ENCODE measurements at regions not wholly inside any gene's neighbourhood (a gene's known extent, or its start where the extent isn't known, plus 50 kb on each side); places are given as distances from the start of the nearest gene placed in this dataset.

DNA sequence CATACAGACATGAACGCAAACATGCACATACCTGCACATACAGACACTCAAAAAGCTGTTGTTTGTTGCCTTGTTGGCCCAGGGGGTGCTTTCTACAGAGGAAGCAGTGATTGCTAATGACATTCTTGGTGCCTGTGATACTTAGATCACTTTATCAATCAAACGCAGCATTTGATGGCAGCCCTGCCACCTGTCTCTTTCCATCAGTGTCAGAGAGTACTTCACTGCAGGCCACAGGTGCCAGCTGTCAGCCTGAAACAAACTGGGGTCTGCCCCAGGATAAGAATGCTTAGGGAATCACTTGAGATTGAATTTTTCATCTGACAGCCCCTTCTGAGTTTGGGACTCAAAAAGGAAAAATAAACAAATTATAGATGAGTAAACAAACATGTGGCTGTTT lies 388.9 kb upstream of the SGCD start:
- no peak for DNase-seq

DNA sequence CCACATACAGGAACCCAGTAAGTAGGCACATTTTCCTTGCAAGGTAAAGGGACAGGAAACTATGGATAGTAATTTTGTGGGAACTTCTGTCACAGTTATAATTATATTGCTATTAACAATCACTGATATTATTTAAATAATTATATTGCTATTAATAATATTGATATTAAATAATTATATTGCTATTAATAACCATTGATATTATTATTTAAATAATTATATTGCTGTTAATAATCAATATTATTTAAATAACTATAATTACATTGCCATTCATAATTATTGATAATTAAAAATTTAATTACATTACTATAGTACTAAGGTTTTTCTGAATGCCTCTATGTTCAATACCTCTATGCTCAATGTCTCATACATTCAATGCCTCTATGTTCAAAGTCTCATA lies 385.6 kb upstream of the SGCD start:
- DNase-seq: no peak

DNA sequence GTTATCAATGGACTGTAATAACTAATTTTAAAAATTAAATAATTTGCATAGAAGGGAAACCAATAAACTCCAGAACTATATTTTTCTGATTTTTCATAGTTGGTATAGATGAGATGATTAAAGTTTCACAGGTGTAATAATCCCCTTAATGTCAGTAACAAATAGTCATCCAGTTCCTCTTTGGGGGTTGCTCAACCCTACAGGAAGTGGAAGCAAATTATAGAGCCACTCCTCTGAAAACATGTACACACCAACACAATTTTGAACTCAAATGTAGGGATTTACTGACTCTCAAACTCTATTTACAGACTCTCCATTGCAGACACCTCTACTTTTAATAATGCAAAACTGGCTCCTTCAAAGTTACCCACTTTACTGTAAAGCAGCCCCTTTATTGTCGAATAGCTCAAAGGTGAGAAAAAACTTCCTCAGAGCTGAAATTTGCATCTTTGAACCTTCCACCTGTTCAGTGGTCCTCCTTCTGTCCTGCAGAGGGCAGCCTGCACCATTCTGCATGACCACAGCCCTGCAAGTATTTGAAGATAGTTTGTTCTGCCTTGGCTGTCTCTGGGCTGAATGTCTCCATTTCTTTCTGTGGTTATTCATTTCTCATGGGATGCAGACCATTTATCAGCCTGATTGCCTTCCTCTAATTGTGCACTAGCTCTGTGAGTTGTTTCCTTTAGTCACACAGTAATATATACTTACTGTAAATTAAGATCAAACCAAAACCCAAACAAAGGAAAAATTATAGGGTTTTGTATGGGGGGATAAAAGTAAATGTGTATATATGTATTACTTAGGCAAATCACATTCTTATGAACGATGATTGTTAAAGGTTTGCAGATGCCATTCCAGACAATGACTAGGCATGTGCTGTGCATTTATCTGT lies 383.2 kb upstream of the SGCD start:
- no peak for DNase-seq

DNA sequence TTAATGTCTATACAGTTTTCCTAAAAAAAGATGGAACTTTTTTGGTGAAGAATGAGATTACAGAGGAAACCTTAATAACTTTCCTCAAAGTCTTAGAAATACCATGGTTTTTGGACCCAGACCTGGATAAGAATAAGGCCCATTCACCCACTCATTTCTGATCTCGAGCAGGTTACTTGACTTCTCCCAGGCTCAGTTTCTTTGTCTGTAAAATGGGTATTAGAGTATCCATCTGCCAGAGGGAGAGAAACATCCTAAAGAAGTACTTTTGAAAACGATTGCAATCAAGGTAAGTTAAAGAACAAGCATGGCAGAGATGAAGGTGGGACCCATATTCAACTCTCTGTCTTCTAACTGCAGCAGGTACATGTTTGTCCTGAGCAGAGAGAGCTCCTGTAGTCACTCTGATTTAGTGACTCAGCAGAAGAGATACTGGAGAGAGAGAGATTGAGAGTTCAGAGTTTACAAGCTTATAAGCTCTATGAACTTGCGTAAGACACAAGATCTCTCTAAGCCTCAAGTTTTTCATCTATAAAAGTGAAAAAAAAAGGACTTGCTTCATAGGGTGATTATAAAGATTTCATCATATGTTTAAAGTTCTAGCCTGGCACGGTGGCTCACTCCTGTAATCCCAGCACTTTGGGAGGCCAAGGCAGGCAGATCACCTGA lies 379.4 kb upstream of the SGCD start:
- DNase-seq: no peak

DNA sequence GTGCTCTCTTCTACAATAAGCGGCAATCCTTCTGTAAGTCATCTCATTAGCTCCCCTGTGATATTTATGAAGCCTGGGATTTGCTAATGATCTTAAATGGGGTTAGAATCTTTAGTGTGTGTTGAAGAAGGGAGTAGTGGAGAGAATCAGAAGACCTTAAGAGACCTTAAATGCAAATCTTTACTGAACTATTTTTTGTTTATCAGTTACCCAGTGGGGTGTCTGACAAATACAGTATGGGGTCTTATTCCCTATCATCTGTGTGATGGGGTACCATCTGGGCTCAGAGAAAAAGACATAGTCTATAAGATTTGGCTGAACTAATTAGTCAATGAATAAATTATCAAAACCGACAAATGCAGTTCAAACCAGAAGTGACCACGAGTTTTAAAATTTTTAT lies 378.4 kb upstream of the SGCD start:
- DNase-seq: no peak

DNA sequence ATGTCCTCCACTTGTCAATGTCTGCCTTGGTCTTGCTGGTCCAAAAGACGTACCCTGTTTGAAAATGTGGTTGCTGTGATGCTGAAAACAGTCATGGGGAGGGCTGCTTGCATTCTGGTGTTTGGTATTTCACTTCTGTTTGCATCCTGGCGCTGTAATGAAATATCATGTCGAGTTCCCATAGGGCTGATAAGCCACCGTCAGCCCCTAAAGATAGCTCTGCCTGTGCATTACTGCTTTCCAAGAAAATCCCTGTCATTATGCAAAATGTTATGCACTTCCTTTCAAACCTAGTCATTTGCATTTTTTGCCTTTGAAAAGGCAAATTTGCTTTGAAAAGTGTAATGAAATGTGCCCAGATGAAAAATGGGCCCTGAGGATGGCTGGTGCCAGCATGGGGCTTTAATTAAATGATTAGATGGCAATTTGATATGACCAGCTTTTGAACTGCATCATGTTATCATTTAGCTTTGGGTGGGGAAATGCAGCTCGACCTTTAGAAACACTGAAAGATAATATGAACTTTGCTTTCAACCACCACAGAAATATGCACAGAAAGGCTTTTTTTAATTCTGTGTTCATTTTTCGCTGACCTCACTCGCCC lies 374.4 kb upstream of the SGCD start:
- no peak for DNase-seq

DNA sequence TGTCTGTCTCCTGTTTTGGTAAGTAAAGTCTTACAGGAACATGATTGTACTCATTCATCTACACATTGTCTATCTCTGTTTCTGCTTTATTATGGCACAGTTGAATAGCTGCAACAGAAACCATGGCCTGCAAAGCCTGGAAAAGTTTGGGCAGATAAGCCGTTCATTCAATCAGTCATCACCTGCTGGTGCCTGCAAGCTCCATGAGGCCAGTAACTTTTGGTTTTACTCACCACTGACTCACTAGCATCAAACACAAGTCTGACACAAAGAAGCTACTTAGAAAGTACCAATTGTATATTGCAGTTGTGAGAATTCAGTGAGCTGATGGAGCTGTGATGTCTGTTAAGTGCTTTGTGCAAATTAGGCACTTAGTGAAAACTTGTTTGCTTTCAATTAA lies 373.6 kb upstream of the SGCD start:
- no peak for DNase-seq

DNA sequence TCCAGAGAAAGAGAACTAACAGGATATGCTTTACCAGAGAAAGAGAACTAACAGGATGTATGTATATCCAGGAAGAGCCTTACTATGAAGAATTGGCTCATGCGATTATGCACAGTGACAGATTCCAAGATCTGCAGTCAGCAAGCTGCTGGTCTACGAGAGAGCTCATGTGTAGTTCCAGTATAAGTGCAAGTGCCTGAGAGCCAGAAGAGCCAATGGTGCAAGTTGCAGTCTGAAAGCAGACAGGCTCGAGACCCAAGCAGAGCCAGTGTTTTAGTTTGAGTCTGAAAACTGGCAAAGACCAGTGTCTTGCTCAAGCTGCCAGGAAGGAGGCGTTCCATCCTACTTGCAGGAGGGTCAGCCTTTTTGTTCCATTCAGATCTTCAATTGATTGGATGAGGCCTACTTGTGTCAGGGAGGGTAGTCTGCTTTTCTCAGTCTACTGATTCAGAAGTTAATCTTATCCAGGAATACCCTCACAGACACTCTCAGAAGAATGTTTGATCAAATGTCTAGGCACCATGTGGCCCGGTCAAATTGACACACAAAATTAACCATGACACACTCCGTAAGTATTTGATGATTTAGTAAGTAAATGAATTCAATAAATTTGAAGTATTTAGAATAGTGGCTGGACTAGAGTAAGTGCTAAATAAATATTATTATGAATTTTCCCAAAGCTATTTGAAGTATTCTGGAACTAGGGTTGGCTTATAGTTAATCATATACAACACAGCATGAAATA lies 372.1 kb upstream of the SGCD start:
- DNase-seq: no peak

DNA sequence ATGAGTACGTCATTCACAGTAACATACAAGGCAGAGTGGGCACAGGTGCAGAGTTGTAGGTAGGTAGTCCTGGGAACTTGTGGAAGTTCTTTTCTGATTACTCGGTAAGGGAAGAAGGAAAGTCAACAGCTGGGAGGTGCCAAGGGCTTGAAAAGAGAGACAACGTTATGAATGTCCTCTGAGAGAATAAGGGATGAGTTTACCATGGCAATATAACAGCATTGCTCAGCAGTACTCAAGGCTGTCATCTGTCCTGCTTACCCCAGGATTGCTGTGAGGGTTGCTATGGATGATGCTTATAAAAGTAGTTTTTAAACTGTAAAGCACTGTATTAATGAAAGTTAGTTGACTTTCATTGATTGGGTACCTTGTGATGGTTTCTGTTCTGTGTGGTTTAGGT lies 369.1 kb upstream of the SGCD start:
- no peak for DNase-seq

DNA sequence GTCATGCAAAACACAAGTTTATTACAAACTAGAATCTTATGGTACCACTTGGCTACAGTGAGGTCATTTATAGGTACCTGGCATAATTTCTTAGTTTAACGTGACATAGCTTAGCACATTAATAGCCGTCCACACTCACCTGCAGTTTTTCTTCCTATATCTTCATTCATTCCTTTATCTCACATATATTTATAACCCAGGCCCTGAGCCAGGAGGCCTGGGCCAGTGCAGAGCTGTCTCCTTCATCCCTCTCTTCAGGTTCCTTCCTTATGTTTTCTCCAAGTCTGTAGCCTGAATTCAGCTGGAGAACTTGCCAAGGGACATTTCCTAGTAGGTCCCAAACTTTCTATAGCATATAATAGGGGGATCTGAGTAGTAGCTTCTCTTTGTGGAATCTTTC lies 367.9 kb upstream of the SGCD start:
- no peak for DNase-seq

DNA sequence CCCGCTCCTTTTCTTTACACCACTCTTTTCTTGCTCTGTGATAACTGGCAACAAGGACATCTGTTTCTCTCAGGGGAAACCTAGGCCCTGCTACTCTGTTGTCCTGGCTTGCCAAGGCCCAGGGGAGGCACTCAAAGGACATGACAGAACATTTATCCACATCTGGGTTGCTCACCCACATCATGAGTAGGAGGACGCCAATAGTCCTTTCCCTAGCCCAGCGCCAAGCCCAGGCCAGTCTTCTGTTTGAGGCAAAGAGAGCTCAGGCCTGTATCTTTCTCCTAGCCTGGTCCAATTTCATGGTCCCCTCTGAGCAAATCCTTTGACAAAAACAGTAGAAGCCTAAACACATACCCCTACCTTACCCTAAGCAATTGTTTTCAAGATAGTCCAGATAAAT lies 366.8 kb upstream of the SGCD start:
- no peak for DNase-seq

DNA sequence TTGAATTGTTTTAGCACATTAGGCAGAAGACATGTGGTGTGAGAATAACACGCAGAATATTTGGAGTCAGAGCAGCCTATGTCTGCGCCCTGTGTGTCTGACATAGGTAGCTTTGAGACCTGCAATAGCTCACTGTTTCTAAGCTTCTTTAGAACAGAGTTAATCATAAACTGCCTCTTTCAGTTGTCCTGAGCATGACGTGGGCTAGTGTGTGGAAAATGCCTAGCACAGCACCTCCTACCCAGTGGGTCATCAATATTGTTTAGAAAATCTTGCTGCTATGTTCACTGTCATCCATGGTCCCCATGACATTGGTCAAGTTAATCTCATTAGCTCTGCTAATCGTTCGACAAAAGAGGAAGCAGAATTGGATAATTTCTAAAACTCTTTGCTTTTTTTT lies 357.4 kb upstream of the SGCD start:
- no peak for DNase-seq

DNA sequence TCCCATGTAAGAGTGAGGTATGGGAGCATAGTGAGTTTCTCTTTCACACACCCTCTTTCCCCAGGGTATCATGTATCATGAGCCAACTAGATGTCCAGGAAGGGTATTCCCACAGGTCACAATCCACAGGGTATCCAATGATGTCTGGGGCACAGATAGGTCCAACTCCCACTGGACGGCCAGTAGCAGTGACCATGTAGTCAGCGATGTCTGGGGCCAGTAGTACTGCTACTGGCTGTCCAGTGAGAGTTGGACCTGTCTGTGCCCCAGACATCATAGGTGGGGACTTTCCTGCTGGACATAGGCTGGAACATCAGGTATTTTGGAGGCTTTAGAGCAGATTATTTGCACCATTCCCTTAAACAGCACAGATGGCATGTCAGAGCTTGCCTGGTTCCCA lies 352.6 kb upstream of the SGCD start:
- DNase-seq: no peak

DNA sequence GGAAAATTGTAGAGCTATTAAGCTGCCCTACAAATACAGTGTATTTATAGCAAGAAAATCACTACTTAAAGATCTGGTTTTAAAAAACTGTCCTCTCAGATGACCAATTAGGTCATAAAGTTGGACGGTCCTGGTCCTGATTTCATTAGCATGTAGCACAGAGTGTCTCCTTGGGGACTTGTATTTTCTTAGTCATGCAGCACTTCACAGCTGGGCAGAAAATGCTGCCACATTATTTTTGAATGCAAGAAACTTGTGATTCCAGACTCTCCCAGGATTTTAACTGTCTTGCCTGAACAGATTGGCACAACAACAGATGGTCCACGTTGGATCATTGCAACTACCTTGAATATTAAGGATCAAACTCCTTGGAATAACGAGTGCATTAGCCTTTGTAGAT lies 348.1 kb upstream of the SGCD start:
- no peak for DNase-seq

DNA sequence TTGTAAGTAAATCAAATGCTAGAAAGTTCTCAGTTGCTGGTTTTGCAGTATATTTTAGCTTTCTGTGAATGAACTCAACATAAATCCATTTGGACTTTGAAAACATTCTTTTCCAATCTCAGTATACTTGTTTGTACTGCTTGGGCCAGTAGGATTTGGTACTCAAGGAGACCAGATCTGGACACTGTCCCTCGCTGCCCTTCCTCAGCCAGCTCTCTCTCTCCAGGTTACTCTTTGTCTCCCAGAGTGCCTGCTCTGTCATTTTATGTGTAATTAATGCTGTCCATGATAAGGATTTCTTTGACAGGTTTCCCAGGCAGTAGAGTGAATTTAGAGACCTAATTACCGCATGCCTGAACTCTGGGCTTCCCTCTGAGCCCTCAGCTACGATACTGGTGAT lies 344.6 kb upstream of the SGCD start:
- DNase-seq: no peak

DNA sequence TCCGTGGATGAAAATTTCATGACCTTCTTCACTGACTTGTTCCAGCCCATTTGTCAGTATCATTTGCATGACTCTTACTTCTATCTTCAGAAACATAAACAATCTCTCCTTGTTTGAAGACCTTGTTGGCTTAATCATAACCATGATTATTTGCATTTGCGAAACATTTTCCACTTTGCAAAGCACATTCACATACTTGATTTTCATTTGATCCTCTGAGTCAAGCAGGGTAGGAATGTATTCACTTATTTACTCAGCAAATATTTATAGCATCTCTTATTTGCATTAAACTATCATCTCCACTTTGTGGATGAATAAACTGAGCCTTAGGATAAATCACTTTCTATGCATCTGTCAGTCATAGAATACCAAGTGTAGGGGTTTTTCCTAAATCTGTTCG lies 343.0 kb upstream of the SGCD start:
- no peak for DNase-seq

DNA sequence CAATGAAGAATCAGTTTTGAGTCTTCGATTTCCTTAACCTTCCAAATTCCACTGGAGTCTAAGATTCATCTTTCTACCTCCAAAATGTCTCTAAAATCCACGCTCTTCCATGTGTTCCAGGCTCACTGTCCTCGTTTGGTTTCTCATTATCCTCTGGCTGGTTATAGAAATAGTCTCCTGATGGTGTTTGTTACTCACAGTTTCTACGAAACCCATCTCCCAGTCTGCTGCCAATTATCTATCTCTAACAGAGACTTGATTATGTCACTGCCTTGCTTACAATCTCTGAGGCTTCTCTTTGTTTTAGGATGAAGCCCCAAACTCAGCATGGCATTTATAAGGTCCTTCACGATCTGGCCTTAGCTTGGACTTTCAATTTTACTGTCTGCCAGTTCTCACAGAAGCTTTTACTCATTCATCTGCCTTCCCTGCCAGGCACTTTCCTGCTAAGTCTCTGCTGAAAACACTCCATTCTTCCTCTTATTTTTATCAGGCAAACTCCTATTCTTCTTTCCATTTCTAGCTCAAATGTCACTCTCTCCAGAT lies 339.6 kb upstream of the SGCD start:
- DNase-seq: no peak

DNA sequence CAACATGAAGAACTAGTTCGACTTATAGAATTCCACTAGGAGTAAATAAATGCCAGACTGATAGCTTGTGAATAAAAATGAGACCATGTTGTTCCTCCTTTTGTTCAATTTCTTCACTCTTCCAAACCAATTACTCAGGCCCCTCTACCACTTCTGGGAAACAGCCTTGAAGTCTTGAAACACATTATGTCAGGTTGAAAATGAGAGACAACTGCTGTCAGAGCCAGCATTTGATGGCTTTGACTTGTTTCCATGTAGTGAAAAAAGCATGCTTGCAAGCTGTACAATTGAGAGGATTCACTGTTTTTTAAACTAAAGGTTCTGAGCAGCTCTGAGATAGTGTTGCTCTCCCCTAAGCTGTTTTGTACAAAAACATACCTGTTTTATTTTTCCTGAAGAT lies 337.1 kb upstream of the SGCD start:
- no peak for DNase-seq

DNA sequence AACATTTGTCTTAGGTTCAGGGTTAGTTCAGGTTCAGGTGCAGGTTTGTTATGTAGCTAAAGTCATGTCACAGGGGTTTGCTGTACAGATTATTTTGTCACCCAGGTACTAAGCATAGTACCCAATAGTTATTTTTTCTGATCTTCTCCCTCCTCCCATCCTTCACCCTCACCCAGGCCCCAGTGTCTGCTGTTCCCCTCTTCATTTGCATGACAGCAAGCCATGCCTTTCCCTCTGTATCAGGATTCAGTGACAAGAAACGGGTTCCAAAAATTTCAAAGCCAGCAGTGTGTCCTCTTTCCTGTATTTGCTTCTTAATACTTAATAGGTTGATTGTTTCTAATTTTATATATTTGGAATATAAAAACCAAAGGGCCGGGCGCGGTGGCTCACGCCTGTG lies 330.8 kb upstream of the SGCD start:
- DNase-seq: no peak

DNA sequence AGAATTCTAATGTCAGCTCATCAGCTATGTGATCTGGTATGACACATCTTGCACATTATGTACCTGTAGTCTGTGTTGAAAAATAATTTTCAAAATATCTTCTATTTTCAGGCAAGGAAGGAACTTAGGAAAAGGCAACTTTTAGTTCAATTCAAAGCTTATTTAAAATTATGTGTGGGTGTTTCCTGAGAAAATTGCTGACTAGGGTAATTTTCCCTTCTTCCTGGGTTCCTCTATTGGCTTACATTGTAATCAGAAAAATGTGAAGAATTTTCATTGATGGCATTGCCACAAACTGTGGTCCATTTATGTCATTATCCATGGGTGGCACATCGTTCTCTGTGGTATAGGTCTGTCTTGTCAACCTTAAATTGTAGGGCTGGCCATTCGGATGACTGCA lies 328.7 kb upstream of the SGCD start:
- no peak for DNase-seq

DNA sequence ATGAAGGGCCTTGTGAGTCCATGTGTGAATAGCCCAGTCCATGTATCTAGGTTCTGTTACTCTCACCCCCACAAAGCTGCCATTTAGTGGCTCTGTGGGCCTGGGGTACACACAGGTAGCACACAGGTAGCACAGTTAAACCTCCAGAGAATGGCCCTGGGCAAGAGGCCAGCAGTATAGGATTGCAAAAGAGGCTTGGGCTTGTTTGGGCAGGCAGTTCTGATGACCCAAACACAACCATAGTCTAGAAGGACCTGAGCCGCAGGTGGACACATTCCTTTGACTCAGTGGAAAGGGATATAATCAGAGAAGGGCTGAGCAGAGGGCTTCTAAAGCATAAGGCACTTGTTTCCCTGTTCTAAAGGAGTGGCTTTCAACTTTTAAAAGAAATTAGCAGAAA lies 326.8 kb upstream of the SGCD start:
- DNase-seq: no peak

DNA sequence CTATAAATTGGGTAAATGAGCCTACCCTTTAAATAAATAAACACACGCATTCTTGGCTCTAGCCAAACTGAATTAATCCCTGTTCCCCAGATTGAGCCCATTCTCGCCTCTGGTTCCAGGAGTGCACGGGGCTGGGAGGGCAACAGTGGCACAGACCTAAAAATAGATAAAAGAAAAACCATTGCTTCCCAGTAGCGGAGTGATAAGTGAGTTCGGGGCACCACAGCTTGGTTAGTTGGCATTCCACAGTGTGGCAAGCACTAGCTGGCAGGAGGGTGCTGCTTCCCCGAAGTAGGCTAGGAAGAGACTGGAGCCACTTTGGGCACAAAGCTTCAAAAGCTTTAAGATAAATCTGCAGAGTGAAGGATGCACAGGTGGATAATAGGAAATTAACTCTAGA lies 322.2 kb upstream of the SGCD start:
- no peak for DNase-seq

DNA sequence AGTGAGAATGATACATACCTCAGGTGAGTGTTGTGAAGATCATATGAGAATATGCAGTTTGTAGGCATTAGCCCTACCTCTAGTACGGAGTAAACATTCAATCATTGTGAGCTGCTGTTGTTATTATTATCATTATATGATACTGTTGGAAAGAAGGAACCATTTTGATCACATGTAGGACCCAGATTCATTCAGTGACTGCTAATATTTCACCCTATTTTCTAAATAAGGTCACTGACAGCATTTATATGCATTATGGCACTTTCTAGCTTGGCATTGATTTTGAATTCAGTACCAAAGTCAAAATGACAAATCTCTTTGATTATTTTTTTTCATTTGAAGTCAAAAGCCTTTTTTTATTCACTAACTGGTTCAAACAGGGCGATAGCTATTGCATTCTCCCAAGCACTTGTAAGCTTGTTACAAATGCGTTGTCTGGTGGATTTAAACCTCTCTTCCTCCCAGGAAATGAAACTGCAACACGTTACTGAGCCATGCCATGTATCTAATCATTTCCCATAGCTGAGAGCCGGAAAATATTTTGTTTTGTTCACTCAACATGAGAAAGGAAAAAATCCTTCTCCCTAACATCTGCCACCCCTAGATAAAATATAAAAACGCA lies 320.8 kb upstream of the SGCD start:
- DNase-seq: no peak
